HEK293 (cell line): ENCODE measurements at regions not wholly inside any gene's neighbourhood (a gene's known extent, or its start where the extent isn't known, plus 50 kb on each side); places are given as distances from the start of the nearest gene placed in this dataset.

ENCODE experiments used
- CTCF ChIA-PET: fragments of 350-600 bp; formaldehyde crosslinking; extraction: SDS; loops from one replicate; lab custom pipeline; 2021; ENCODE audit warnings: antibody characterized with exemption; lab: Yijun Ruan, JAX
- POLR2A ChIA-PET: fragments of 300-600 bp; formaldehyde crosslinking; extraction: SDS; loops from one replicate; lab custom pipeline; 2020; ENCODE audit warnings: antibody characterized with exemption, inconsistent platforms; lab: Yijun Ruan, JAX
- H3K27ac ChIP-seq: fragments of 200-500 bp; sonication (Bioruptor generic); 2 replicates; pipeline ENCODE4 v1.5.1; 2014; ENCODE audit warnings: low read depth, low read length, control low read depth, inconsistent platforms; ENCODE audit errors: extremely low read depth
- H3K36me3 ChIP-seq, 2 experiments: fragments of 200-500 bp in 1 of 2; sonication (Bioruptor generic) in 1 of 2; 1 replicate in 1 of 2; 2 replicates in 1 of 2; pipeline ENCODE4 v1.5.1; 2014 to 2017; ENCODE audit warnings: inconsistent platforms in 2 of 2, low read length in 2 of 2; ENCODE audit not compliant: control insufficient read depth in 2 of 2, insufficient read depth in 1 of 2
- H3K4me1 ChIP-seq: fragments of 200-500 bp; sonication (Bioruptor generic); 2 replicates; pipeline ENCODE4 v1.5.1; 2014; ENCODE audit warnings: mild to moderate bottlenecking, low read length, inconsistent platforms; ENCODE audit not compliant: control insufficient read depth, insufficient read depth
- H3K4me3 ChIP-seq: 2 replicates; pipeline ENCODE4 v1.5.1; 2011; ENCODE audit warnings: low read depth, mild to moderate bottlenecking, control low read depth, low read length, moderate library complexity
- H3K9me3 ChIP-seq: fragments of 200-500 bp; sonication (Bioruptor generic); 2 replicates; pipeline ENCODE4 v1.5.1; 2014; ENCODE audit warnings: low read depth, low read length, inconsistent platforms; ENCODE audit not compliant: control insufficient read depth, insufficient read depth
- AEBP2 ChIP-seq: fragments of 450-650 bp; formaldehyde crosslinking; IDR thresholded peaks from 2 replicates; pipeline ENCODE4 v1.5.1; 2016; ENCODE audit warnings: missing biosample characterization, missing genetic modification characterization, borderline replicate concordance
- BCL11A ChIP-seq: fragments of 450-650 bp; formaldehyde crosslinking; IDR thresholded peaks from 2 replicates; pipeline ENCODE4 v1.5.1; 2016; ENCODE audit warnings: low read depth, missing biosample characterization, missing genetic modification characterization
- BCL11B ChIP-seq: fragments of 450-650 bp; formaldehyde crosslinking; IDR thresholded peaks from 2 replicates; pipeline ENCODE4 v1.5.1; 2016; ENCODE audit warnings: low read depth, missing biosample characterization, missing genetic modification characterization
- ELK4 ChIP-seq: IDR thresholded peaks from 2 replicates; pipeline ENCODE4 v1.6.1; 2011; ENCODE audit warnings: mild to moderate bottlenecking, low read depth, low read length, borderline replicate concordance
- INSM2 ChIP-seq: fragments of 450-650 bp; formaldehyde crosslinking; IDR thresholded peaks from 2 replicates; pipeline ENCODE4 v1.5.1; 2016; ENCODE audit warnings: missing biosample characterization, missing genetic modification characterization
- MZF1 ChIP-seq: fragments of 450-650 bp; formaldehyde crosslinking; IDR thresholded peaks from 2 replicates; pipeline ENCODE4 v1.5.1; 2017; ENCODE audit warnings: missing biosample characterization, missing genetic modification characterization, borderline replicate concordance
- PRDM1 ChIP-seq: fragments of 450-650 bp; formaldehyde crosslinking; IDR thresholded peaks from 2 replicates; pipeline ENCODE4; 2016; ENCODE audit warnings: missing biosample characterization, missing genetic modification characterization
- SP3 ChIP-seq: fragments of 450-650 bp; formaldehyde crosslinking; IDR thresholded peaks from 2 replicates; pipeline ENCODE4 v1.5.1; 2016; ENCODE audit warnings: missing biosample characterization, missing genetic modification characterization
- TRIM28 ChIP-seq: IDR thresholded peaks from 2 replicates; pipeline ENCODE4 v1.6.1; 2011; ENCODE audit warnings: low read length, control low read depth, borderline replicate concordance
- ZNF114 ChIP-seq: fragments of 450-650 bp; formaldehyde crosslinking; IDR thresholded peaks from 2 replicates; pipeline ENCODE4 v1.5.0; 2017; ENCODE audit warnings: missing biosample characterization, missing genetic modification characterization
- ZNF140 ChIP-seq: fragments of 450-650 bp; formaldehyde crosslinking; IDR thresholded peaks from 2 replicates; pipeline ENCODE4 v1.5.1; 2016; ENCODE audit warnings: missing biosample characterization, missing genetic modification characterization
- ZNF157 ChIP-seq: fragments of 450-650 bp; formaldehyde crosslinking; IDR thresholded peaks from 2 replicates; pipeline ENCODE4 v1.5.1; 2016; ENCODE audit warnings: missing biosample characterization, missing genetic modification characterization
- ZNF221 ChIP-seq: fragments of 450-650 bp; formaldehyde crosslinking; IDR thresholded peaks from 2 replicates; pipeline ENCODE4 v1.5.1; 2017; ENCODE audit warnings: missing biosample characterization, missing genetic modification characterization, borderline replicate concordance
- ZNF280D ChIP-seq: fragments of 450-650 bp; formaldehyde crosslinking; IDR thresholded peaks from 2 replicates; pipeline ENCODE4 v1.5.1; 2016; ENCODE audit warnings: missing biosample characterization, missing genetic modification characterization
- ZNF324 ChIP-seq: fragments of 450-650 bp; formaldehyde crosslinking; IDR thresholded peaks from 2 replicates; pipeline ENCODE4 v1.5.1; 2016; ENCODE audit warnings: missing biosample characterization, missing genetic modification characterization
- ZNF362 ChIP-seq: fragments of 450-650 bp; formaldehyde crosslinking; IDR thresholded peaks from 2 replicates; pipeline ENCODE4 v1.5.1; 2016; ENCODE audit warnings: missing biosample characterization, missing genetic modification characterization
- ZNF423 ChIP-seq: fragments of 450-650 bp; formaldehyde crosslinking; IDR thresholded peaks from 2 replicates; pipeline ENCODE4 v1.5.1; 2016; ENCODE audit warnings: missing biosample characterization, missing genetic modification characterization
- ZNF48 ChIP-seq: fragments of 450-650 bp; formaldehyde crosslinking; IDR thresholded peaks from 2 replicates; pipeline ENCODE4 v1.5.1; 2016; ENCODE audit warnings: missing biosample characterization, missing genetic modification characterization
- ZNF544 ChIP-seq: fragments of 450-650 bp; formaldehyde crosslinking; IDR thresholded peaks from 2 replicates; pipeline ENCODE4 v1.5.0; 2017; ENCODE audit warnings: missing biosample characterization, missing genetic modification characterization
- ZNF585B ChIP-seq: fragments of 450-650 bp; formaldehyde crosslinking; IDR thresholded peaks from 2 replicates; pipeline ENCODE4 v1.5.1; 2016; ENCODE audit warnings: missing biosample characterization, missing genetic modification characterization
- ZNF670 ChIP-seq: fragments of 450-650 bp; formaldehyde crosslinking; IDR thresholded peaks from 2 replicates; pipeline ENCODE4 v1.5.1; 2016; ENCODE audit warnings: missing biosample characterization, missing genetic modification characterization, low read depth
- ZNF776 ChIP-seq: fragments of 450-650 bp; formaldehyde crosslinking; IDR thresholded peaks from 2 replicates; pipeline ENCODE4 v1.5.0; 2017; ENCODE audit warnings: missing biosample characterization, missing genetic modification characterization, borderline replicate concordance
- ZNF777 ChIP-seq: fragments of 450-650 bp; formaldehyde crosslinking; IDR thresholded peaks from 2 replicates; pipeline ENCODE4 v1.5.1; 2017; ENCODE audit warnings: missing biosample characterization, missing genetic modification characterization, borderline replicate concordance
- ZSCAN30 ChIP-seq: fragments of 450-650 bp; IDR thresholded peaks from 2 replicates; pipeline ENCODE4 v1.5.1; 2018; ENCODE audit warnings: missing biosample characterization, mild to moderate bottlenecking, missing genetic modification characterization, moderate library complexity

- Histone ChIP-seq H3K27ac (no peak overlapping the region), H3K36me3 (no peaks in the 10 kb centered on the region), H3K4me3 (no peak overlapping the region), H3K9me3 (no peaks in the 10 kb centered on the region), H3K4me1 (no peaks in the 10 kb centered on the region)
- CTCF ChIA-PET, result no interaction called here
- TF ChIP-seq ZNF670 (tag by site-specific recombination) (no peak), ZNF362 (tag by site-specific recombination) (no peak), ZNF777 (tag by site-specific recombination) (no peak), ZNF157 (tag by site-specific recombination) (no peak), ZNF324 (tag by site-specific recombination) (no peak), ZNF423 (tag by site-specific recombination) (no peak), ZNF48 (tag by site-specific recombination) (no peak), ZNF776 (tag by site-specific recombination) (no peak), ZNF114 (tag by site-specific recombination) (no peak), TRIM28 (no peak), BCL11A (no peak)
- POLR2A ChIA-PET, result no interaction called here
These were observed 485.8 kb upstream of the ATXN7L3B start for GRCh38 chr12:74051848-74052247.

- no peaks in the 10 kb centered on the region for H3K36me3 ChIP-seq
- CTCF ChIA-PET, result no interaction called here
- H3K27ac ChIP-seq, result no peak overlapping the region
- H3K9me3 ChIP-seq, result no peaks in the 10 kb centered on the region
- H3K4me3 ChIP-seq, result no peak overlapping the region
- H3K4me1 ChIP-seq, result no peaks in the 10 kb centered on the region
- POLR2A ChIA-PET, result no interaction called here
- TF ChIP-seq AEBP2 (tag by site-specific recombination) (no peak), BCL11B (tag by site-specific recombination) (no peak), MZF1 (tag by site-specific recombination) (no peak), INSM2 (tag by site-specific recombination) (no peak), ZNF585B (tag by site-specific recombination) (no peak), ELK4 (no peak), PRDM1 (tag by site-specific recombination) (no peak), ZSCAN30 (tag by site-specific recombination) (no peak), ZNF544 (no peak), ZNF280D (tag by site-specific recombination) (no peak), ZNF140 (tag by site-specific recombination) (no peak), SP3 (tag by site-specific recombination) (no peak), ZNF221 (no peak)
These were observed 471.2 kb upstream of the ATXN7L3B start for GRCh38 chr12:74066476-74066875.
